H1 (cell line): ENCODE measurements at regions not wholly inside any gene's neighbourhood (a gene's known extent, or its start where the extent isn't known, plus 50 kb on each side); places are given as distances from the start of the nearest gene placed in this dataset.

Experiments used
- CEBPB ChIP-seq: IDR thresholded peaks from 2 replicates; pipeline ENCODE4 v1.6.1; 2012; ENCODE audit warnings: low read depth, low read length
- CHD1 ChIP-seq: IDR thresholded peaks from 2 replicates; pipeline ENCODE4 v1.6.1; 2012; ENCODE audit warnings: low read depth, low read length, improper control_type of control experiment
- EZH2 ChIP-seq: fragments of 200-600 bp; sonication (generic); IDR thresholded peaks from 2 replicates; pipeline ENCODE4 v1.7.1; 2012; ENCODE audit warnings: low read depth, mild to moderate bottlenecking, moderate library complexity, low read length, inconsistent platforms; ENCODE audit not compliant: severe bottlenecking
- HDAC6 ChIP-seq: IDR thresholded peaks from one replicate; pipeline ENCODE4 v1.7.1; 2012; ENCODE audit warnings: low read depth, mild to moderate bottlenecking, inconsistent platforms, low read length, moderate library complexity
- POLR2AphosphoS5 ChIP-seq: IDR thresholded peaks from 2 replicates; pipeline ENCODE4 v1.6.1; 2011; ENCODE audit warnings: low read depth, low read length
- RXRA ChIP-seq: IDR thresholded peaks from 2 replicates; pipeline ENCODE4 v1.6.1; 2011; ENCODE audit warnings: low read depth, mild to moderate bottlenecking, low read length, moderate library complexity; ENCODE audit not compliant: insufficient read depth
- TF ChIP-seq, protein P1 (sequence below), 3 experiments: IDR thresholded peaks; 1 replicate in 2 of 3; 2 replicates in 1 of 3; pipeline versions ENCODE4 v1.5.1 to v1.6.1; 2011; ENCODE audit warnings: low read length in 3 of 3, mild to moderate bottlenecking in 3 of 3, inconsistent platforms in 2 of 3, low read depth in 1 of 3, moderate library complexity in 1 of 3; ENCODE audit not compliant: insufficient read depth in 1 of 3; ENCODE audit errors: control extremely low read depth in 1 of 3

GRCh38 chr2:226573158-226573557 lies 226.5 kb downstream of the IRS1 start:
- TF ChIP-seq, protein P1, sequence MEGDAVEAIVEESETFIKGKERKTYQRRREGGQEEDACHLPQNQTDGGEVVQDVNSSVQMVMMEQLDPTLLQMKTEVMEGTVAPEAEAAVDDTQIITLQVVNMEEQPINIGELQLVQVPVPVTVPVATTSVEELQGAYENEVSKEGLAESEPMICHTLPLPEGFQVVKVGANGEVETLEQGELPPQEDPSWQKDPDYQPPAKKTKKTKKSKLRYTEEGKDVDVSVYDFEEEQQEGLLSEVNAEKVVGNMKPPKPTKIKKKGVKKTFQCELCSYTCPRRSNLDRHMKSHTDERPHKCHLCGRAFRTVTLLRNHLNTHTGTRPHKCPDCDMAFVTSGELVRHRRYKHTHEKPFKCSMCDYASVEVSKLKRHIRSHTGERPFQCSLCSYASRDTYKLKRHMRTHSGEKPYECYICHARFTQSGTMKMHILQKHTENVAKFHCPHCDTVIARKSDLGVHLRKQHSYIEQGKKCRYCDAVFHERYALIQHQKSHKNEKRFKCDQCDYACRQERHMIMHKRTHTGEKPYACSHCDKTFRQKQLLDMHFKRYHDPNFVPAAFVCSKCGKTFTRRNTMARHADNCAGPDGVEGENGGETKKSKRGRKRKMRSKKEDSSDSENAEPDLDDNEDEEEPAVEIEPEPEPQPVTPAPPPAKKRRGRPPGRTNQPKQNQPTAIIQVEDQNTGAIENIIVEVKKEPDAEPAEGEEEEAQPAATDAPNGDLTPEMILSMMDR (IDR thresholded peaks at IDR 0.05; ENCODE audit: control extremely low read depth in 1 of 3, insufficient read depth in 1 of 3, low read depth in 1 of 3, low read length in 3 of 3), result no peak
- TF ChIP-seq POLR2AphosphoS5, result no peak
- TF ChIP-seq EZH2, result no peak
- no peak for TF ChIP-seq CEBPB
- no peak for TF ChIP-seq CHD1
- no peak for TF ChIP-seq RXRA
- no peak for TF ChIP-seq HDAC6
